HepG2 (cell line): ENCODE measurements at regions not wholly inside any gene's neighbourhood (a gene's known extent, or its start where the extent isn't known, plus 50 kb on each side); places are given as distances from the start of the nearest gene placed in this dataset.

Experiments
- AGO1 ChIP-seq: fragments of 200-400 bp; formaldehyde crosslinking; IDR thresholded peaks from 2 replicates; pipeline ENCODE4 v1.6.1; 2017; ENCODE audit warnings: mild to moderate bottlenecking, low read depth, low read length, moderate library complexity; ENCODE audit not compliant: poor library complexity, severe bottlenecking
- ATAD3A ChIP-seq: sonication (generic); formaldehyde crosslinking; IDR thresholded peaks from 2 replicates; pipeline ENCODE4 v1.4.0; 2020; ENCODE audit warnings: missing genetic modification reagents
- ETV5 ChIP-seq: IDR thresholded peaks from 2 replicates; pipeline ENCODE4 v1.6.1; 2018; ENCODE audit warnings: missing biosample characterization, missing genetic modification reagents, inconsistent platforms, borderline replicate concordance
- KDM5B ChIP-seq: sonication (generic); formaldehyde crosslinking; IDR thresholded peaks from 2 replicates; pipeline ENCODE4 v1.4.0; 2020; ENCODE audit warnings: missing genetic modification reagents, mild to moderate bottlenecking, borderline replicate concordance
- NR3C1 ChIP-seq: sonication (generic); formaldehyde crosslinking; IDR thresholded peaks from 2 replicates; pipeline ENCODE4 v1.4.0; 2020; ENCODE audit warnings: missing genetic modification reagents
- PCBP2 ChIP-seq: fragments of 200-400 bp; formaldehyde crosslinking; optimal IDR thresholded peaks from 2 replicates; pipeline ENCODE3; 2018; ENCODE audit warnings: low read length, low read depth; ENCODE audit not compliant: poor library complexity, severe bottlenecking
- PRDM15 ChIP-seq: sonication (generic); formaldehyde crosslinking; IDR thresholded peaks from 2 replicates; pipeline ENCODE4 v1.4.0; 2020; ENCODE audit warnings: missing genetic modification reagents
- SP1 ChIP-seq, 2 experiments: fragments of 450-650 bp in 1 of 2; sonication (generic) in 1 of 2; formaldehyde crosslinking in 1 of 2; IDR thresholded peaks; 2 replicates each; pipeline versions ENCODE4 v1.4.0 to v1.6.1; 2016 to 2020; ENCODE audit warnings: missing genetic modification reagents in 1 of 2
- SSRP1 ChIP-seq: IDR thresholded peaks from 2 replicates; pipeline ENCODE4 v1.6.1; 2016; ENCODE audit warnings: control low read depth
- TMF1 ChIP-seq: sonication (generic); formaldehyde crosslinking; IDR thresholded peaks from 2 replicates; pipeline ENCODE4 v1.8.1; 2022; ENCODE audit warnings: low read depth, missing genetic modification reagents
- ZNF18 ChIP-seq: sonication (generic); formaldehyde crosslinking; IDR thresholded peaks from 2 replicates; pipeline ENCODE4 v1.8.0; 2022; ENCODE audit warnings: mild to moderate bottlenecking, missing genetic modification reagents; ENCODE audit not compliant: insufficient replicate concordance
- ZNF224 ChIP-seq: sonication (generic); formaldehyde crosslinking; IDR thresholded peaks from 2 replicates; pipeline ENCODE4 v1.5.0; 2020; ENCODE audit warnings: mild to moderate bottlenecking, missing genetic modification reagents
- ZNF710 ChIP-seq: sonication (generic); formaldehyde crosslinking; IDR thresholded peaks from 2 replicates; pipeline ENCODE4 v1.5.0; 2020; ENCODE audit warnings: mild to moderate bottlenecking, missing genetic modification reagents, borderline replicate concordance

GRCh38 chr6:142548566-142548965 lies 246.8 kb downstream of the ADGRG6 start (continued):
- TF ChIP-seq PRDM15 (CRISPR knock-in tag): no peak
- no peak for TF ChIP-seq KDM5B (CRISPR knock-in tag)
- no peak for TF ChIP-seq TMF1 (CRISPR knock-in tag)
- TF ChIP-seq ZNF18: no peak
- no peak for TF ChIP-seq ZNF710
- TF ChIP-seq PCBP2: no peak
- TF ChIP-seq ETV5 (CRISPR knock-in tag): no peak
- no peak for TF ChIP-seq ZNF224 (CRISPR knock-in tag)
- no peak for TF ChIP-seq SSRP1
- no peak for TF ChIP-seq SP1 (IDR thresholded peaks at IDR 0.05)
- TF ChIP-seq SP1 (CRISPR knock-in tag; IDR thresholded peaks at IDR 0.05): no peak
- TF ChIP-seq AGO1: no peak
- TF ChIP-seq NR3C1 (CRISPR knock-in tag): no peak
- TF ChIP-seq ATAD3A (CRISPR knock-in tag): no peak
